AG20443 (cell line): ENCODE measurements at regions not wholly inside any gene's neighbourhood (a gene's known extent, or its start where the extent isn't known, plus 50 kb on each side); places are given as distances from the start of the nearest gene placed in this dataset.
A peak's percentile ranks its signal among the peaks of the same experiment; 100 is the strongest.
"Not testable (repeated sequence)": the region's sequence is repeated elsewhere in the genome, so short reads cannot be mapped to it uniquely, and the experiment has no call there.

Experiments used
- DNase-seq: peaks from one replicate; pipeline ENCODE4 v3.0.0; 2012; ENCODE audit warnings: low spot score, mixed read lengths

GRCh38 chr6:158920311-158920905 lies 79.6 kb downstream of the RSPH3 start:
- no peak for DNase-seq

DNA sequence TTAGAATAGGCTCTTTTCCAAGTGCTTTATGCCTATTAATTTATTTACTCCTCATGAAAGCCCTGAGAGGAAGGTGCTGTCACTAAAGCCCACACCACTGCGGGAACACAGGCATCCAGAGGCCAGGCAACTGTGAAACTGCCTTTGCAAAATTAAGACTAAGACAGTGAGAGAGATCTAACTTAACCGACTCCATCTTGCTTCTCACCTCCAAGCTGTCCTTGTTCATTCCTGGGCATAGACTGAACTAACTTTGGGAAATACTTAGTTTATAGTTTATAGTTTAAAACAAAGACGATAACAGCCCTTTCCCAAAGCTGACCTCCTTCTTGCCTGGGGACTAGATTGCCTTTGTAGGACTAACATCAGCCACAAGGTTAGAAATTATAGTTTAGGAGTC lies 80.1 kb downstream of the RSPH3 start:
- no peak for DNase-seq

DNA sequence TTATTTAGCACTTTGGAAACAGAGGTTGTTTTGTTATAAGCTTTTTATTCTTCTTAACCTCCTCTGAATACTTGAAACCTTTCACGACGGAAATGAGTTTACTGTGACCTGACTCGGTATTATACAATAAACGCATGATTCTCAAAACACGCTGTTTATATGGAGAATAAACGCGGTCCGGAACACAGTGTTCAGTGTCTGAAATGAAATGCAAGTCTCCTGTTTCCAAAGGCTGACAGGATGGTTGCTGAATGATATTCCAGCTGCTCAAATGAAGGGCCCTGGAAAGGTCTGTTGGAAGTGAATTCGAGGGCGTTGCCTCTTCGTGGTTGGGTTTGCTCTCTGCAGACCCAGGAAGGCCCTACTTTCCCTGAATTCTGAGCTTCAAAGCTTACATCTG lies 83.4 kb downstream of the RSPH3 start:
- DNase-seq: no peak

GRCh38 chr6:158914923-158915322 lies 85.1 kb downstream of the RSPH3 start:
- no peak for DNase-seq

DNA sequence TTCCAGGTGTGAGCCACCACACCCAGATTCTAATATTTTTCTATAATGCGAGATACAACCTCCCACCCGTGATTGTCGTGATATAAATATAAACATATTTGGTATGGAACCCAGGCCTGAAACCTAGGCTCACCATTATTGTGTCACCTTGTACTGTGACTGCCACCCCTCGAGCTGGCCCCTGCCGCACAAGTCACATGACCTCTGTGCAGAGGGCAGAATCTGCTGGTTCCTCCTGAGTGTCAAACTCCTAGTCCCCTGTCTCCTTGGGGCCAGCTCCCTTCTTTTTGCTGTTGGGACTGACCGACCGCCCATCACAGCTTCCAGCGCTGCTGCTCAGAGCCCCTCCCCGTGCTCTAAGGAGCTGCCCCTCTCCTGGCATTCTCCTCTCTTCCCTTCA lies 86.4 kb downstream of the RSPH3 start:
- DNase-seq: no peak

DNA sequence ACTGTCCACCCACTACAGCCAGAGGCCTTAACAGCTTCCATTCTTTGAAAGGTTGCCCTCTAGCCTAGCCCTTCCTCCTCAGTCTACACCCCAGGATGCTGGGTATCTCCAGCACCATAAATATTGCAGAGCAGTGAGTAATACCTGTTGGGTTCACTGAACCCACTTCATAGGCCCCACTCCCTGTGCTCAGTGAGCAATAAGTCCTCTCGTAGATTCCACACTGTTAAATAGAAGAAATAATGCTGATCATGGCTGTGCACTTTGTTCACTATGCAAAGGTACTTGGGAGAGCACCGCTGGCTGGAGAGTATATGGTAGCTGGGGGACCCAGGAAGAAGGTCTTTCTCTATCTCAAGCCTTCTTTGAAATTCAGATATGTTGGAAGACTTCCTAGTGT lies 87.3 kb downstream of the RSPH3 start:
- DNase-seq: no peak

GRCh38 chr6:158911746-158912480 lies 88.1 kb downstream of the RSPH3 start:
- no peak for DNase-seq

GRCh38 chr6:158910484-158911440 lies 89.2 kb downstream of the RSPH3 start:
- no peak for DNase-seq

GRCh38 chr6:158909938-158910337 lies 90.1 kb downstream of the RSPH3 start:
- no peak for DNase-seq

- DNase-seq: no peak
Observed at GRCh38 chr6:158908606-158909005, 89.4 kb upstream of the EZR start.

DNA sequence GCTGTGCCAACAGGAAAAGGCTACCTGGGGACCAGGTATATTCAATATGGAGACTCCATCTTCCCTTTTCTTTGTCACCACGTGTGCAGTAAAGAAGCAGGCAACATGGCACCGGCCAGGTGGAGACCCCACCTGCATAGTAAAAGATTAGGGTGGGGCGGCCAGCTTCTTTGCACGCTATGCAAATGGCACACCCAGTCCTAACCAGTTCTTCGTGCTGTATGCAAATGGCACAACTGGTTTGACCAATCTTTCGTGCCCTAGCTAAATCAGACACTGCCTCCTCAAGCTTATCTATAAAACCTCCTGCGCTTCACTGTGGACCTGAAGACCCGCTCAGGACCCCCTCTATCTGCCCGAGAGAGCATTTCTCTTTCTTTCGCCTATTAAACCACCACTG lies 88.8 kb upstream of the EZR start:
- DNase-seq: no peak

DNA sequence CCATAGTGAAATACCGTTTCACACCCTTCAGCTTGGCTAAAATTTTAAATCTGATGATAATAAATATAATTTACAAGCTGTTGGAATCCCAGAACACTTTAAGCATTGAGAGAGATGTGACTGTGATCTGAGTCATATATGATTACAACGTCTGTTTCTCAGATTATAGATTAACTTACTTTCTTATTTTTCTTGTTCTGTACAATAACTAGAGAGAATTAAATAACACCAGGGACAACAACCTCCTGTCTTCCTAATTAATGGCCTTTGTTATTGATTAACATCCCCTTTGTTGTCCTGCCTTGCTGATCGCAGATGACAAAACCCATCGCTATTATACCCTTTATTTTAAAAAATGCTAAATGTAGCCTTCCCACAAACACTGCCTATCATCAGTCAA lies 87.8 kb upstream of the EZR start:
- no peak for DNase-seq

DNA sequence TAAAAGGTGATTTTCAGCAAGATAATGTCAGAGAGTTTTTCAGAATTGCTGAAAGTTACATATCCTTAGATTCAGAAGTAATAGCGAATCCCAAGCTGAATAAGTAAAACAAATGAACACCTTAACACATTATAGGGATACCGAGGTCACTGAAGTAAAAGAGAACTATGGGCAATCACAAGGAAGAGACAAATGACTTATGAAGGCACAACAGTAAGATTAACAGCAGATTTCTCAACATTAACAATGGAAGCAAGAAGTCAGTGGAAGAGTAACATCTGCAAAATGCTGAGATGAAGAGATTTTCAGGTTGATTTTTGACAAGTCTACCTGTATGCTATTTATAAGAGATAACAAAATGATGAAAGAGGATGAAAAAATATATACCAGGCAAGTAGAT lies 86.1 kb upstream of the EZR start:
- DNase-seq: no peak

- no peak for DNase-seq
Observed at GRCh38 chr6:158903801-158904200, 84.6 kb upstream of the EZR start.

GRCh38 chr6:158900663-158901312 lies 81.6 kb upstream of the EZR start:
- DNase-seq: no peak

DNA sequence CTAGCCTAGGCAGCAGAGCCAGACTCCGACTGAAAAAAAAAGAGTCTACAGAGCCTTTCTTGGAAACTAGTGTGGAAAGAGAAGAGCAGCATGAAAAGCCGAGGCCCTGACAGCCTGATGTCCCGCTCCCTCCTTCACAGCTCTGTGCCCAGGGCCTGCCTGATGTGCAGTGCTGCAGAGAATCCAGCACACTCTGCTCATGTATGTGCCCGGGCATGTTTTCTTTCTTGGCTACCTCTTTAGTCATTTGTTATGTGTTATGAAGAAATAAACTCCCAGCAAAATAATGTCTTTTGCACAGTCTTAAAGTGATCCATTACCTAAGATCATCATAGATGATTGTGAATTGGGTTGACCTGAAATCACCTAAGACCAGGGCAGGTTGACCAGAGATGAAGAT lies 78.1 kb upstream of the EZR start:
- peak; percentile 43 for DNase-seq

DNA sequence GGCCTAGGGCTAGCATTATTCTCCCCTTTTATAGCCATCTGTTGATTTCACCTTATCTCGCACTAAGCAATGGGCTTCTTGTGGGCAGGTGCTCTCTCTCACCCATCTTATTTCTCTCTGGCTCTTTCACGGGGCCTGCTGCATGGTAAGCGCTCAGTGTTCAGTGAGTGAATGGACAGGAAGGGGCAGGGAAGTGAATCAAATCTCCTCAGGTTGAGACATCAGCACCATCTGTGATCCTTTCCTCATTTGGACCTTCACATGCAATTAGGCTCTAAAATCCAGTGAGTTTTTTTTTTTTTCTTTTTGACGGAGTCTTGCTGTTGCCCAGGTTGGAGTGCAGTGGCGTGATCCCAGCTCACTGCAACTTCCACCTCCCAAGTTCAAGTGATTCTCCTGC lies 76.5 kb upstream of the EZR start:
- no peak for DNase-seq

DNA sequence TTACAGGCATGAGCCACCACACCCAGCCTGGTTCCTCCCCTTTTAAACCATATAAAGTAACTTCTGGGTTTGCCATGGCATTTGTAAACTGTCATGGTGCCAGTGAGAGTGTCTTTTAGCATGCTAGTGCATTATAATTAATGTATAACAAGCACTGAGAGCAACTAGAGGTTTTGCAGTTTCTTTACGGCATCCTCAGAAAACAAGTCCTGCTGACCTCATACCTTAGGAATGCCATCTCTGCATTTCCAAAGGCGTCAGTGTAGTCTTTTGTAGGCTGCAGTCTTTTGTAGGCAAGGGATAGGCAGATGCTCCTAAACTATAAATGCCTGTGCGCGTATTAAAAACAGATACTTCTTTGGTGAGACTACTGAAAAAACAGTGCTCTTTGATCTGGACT lies 75.0 kb upstream of the EZR start:
- peak; percentile 75 for DNase-seq

- no peak for DNase-seq
Observed at GRCh38 chr6:158892266-158892665, 73.1 kb upstream of the EZR start.

DNA sequence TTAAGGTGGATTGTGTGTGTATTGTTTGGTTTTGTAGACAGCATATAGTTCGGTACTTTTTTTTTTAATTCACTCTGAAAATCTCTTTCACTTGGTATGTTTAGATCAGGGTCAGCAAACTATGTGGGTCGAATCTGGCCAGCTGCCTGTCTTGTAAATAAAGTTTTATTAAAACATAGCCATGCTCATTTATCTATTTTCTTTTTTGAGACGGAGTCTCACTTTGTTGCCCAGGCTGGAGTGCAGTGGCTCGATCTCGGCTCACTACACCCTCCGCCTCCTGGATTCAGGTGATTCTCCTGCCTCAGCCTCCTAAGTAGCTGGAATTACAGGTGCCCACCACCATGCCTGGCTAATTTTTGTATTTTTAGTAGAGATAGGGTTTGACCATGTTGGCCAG lies 72.4 kb upstream of the EZR start:
- not testable (repeated sequence) for DNase-seq

DNA sequence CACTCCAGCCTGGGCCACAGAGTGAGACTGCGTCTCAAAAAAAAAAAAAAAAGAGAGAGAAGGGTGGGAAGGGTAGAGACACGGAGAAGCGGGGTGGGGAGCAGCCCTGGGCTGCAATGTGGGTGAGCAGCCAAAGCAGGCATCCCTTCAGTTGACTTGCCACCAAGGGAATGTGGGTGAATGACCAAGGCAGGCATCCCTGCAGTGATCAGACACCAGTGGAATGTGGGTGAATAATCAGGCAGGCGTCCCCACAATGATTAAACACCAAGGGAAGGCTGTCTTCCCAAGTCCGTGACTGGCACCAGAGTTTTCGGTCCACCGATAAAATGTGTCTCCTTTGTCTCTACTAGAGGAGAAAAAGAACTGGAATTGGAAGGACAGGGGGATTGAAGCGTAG lies 69.0 kb upstream of the EZR start:
- DNase-seq: not testable (repeated sequence)

DNA sequence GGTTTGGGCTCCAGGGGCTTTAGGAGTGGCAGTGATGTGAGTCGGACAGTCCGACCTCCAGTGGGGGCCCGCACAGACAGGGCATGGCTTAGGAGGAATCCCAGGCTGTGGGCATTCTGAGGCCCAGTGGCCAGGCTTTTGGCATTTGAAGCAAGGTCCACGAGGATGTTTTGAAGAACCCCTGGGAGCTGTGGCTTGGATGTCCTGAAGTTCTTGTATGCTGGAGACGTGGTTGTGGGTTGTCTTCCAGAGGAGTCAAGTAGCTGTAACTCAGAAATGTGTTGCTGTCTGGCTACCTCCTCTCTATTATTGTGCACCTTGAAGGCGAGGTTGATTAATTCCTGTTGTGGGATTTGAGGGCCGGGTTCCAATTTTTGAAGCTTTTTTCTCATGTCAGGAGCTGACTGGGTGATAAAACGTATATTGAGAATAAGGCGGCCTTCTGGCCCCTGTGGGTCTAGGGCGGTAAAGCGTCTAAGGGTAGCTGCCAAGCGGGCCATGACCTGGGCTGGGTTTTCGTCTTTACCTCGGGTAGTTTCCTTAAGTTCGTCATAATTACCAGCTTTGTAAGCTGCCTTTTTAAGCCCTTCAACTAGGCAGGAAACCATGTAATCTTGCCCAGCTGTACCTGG lies 67.3 kb upstream of the EZR start:
- DNase-seq: not testable (repeated sequence)
